ENCODE measurements at regions not wholly inside any gene's neighbourhood (a gene's known extent, or its start where the extent isn't known, plus 50 kb on each side); places are given as distances from the start of the nearest gene placed in this dataset.

- TF ChIP-seq EZH2 (IDR thresholded peaks at IDR 0.05; ENCODE audit: borderline replicate concordance, insufficient read depth, low read length, poor library complexity, severe bottlenecking): no peak
- no peak for TF ChIP-seq CTCF (IDR thresholded peaks at IDR 0.05; ENCODE audit: poor library complexity, severe bottlenecking)
- TF ChIP-seq TAF1 (IDR thresholded peaks at IDR 0.05; ENCODE audit: low read depth): no peak
- no peak for TF ChIP-seq POLR2AphosphoS5 (IDR thresholded peaks at IDR 0.05)
- TF ChIP-seq RAD21 (conservative IDR thresholded peaks at IDR 0.05): no peak
- TF ChIP-seq EP300 (conservative IDR thresholded peaks at IDR 0.05; ENCODE audit: poor library complexity, severe bottlenecking): no peak
- TF ChIP-seq REST (IDR thresholded peaks at IDR 0.05; ENCODE audit: borderline replicate concordance): no peak
- no peak for TF ChIP-seq MXI1 (conservative IDR thresholded peaks at IDR 0.05; ENCODE audit: poor library complexity, severe bottlenecking)
- TF ChIP-seq SMC3 (conservative IDR thresholded peaks at IDR 0.05; ENCODE audit: poor library complexity): no peak
Measured at GRCh38 chr12:93001407-93001806, 72.3 kb upstream of the EEA1 start.

Data from neural cell (in vitro differentiated cells).